DOHH2 (cell line): ENCODE measurements at regions not wholly inside any gene's neighbourhood (a gene's known extent, or its start where the extent isn't known, plus 50 kb on each side); places are given as distances from the start of the nearest gene placed in this dataset.

Experiments used
- CTCF ChIP-seq: fragments of 200-600 bp; sonication (generic); IDR thresholded peaks from one replicate; pipeline ENCODE4 v1.5.1; 2014; ENCODE audit warnings: antibody characterized with exemption, mild to moderate bottlenecking, low read depth, low read length; ENCODE audit not compliant: poor library complexity, severe bottlenecking
- EZH2phosphoT487 ChIP-seq: fragments of 200-600 bp; sonication (generic); IDR thresholded peaks from 2 replicates; pipeline ENCODE4 v1.6.1; 2017; ENCODE audit warnings: borderline replicate concordance, mild to moderate bottlenecking, antibody characterized with exemption, low read length, moderate library complexity, mixed read lengths

DNA sequence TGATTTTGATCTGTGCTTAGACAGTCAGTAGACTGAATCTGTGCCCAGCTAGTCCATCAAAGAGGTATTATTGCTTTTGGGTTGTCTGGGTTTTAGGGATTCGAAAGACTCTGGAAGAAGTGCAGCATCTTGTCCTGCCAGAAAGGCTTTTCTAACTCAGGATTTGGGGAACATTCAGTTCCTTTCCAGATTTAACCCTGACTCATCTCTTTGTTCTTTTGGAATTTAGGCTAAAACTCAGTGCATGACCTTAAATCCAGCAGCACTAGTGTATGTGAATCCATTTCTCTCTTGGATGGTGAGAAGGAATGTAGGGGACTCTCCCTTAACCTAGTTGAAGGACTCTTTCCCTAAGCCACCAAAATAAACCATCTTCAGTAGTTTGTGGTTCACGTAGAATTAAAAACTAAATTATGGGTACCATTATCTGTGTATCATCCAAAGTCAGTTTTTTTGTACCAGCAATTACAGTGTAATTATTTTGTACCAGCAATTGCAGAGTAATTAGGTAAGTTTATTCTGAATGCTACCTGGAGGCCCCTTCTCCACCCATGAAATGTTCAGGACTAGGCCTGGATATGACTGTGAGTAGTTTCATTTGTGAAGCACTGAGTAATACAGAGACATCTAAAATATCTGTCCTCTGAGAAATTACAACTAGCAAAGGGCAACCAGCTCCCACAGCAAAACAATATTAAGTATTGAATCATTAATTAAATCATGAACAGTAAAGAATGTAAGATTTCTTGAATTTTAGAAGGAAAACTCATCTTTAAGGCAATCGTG, 384.0 kb downstream of the TMA16 start:
- no peak for TF ChIP-seq CTCF
- TF ChIP-seq EZH2phosphoT487 = no peak
